ENCODE measurements at regions not wholly inside any gene's neighbourhood (a gene's known extent, or its start where the extent isn't known, plus 50 kb on each side); places are given as distances from the start of the nearest gene placed in this dataset.

DNA sequence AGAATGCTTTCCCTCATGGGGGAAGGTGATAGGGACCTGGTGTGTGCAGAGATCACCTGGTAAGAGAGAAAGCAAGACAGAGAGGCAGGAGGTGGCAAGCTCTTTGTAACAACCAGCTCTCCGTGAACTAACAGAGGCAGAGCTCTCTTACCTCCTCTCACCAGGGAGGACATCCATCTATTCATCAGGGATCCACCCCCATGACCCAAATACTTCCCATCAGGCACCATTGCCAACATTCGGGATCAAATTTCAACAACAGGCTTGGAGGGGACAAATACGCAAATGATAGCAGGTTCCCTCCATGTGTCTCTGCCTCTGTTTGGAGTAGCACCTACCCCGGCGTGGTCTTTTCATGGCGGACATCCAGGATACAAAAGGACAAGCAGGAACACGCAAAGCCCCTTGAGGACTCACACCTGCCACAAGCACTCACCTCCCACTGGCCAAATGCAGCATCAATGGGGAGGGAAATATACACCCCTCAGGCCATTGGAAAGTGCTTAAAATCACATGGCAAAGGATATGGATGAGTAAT lies 431.2 kb upstream of the AUTS2 start:
- H3K9me3 Mint-ChIP-seq: peaks cover 0 to 8% (median 0%) of the 10 kb centered on the region in 5 donors
- Histone ChIP-seq H3K4me3 (ENCODE audit: low read length) (no peak overlapping the region), H3K27me3 (ENCODE audit: insufficient read depth, low read length, poor library complexity, severe bottlenecking) (no peaks in the 10 kb centered on the region), H3K9me3 (ENCODE audit: low read length) (no peaks in the 10 kb centered on the region), H3K36me3 (ENCODE audit: insufficient read depth, low read length) (no peaks in the 10 kb centered on the region), H3K27ac (ENCODE audit: low read depth, low read length) (no peak overlapping the region), H3K4me1 (ENCODE audit: insufficient read depth, low read length) (no peaks in the 10 kb centered on the region)
- no peaks in the 10 kb centered on the region for H3K4me1 Mint-ChIP-seq
- DNase-seq: no peak
- CTCF ChIA-PET: no interaction called here
- H3K36me3 Mint-ChIP-seq: no peaks in the 10 kb centered on the region
- no peaks in the 10 kb centered on the region for H3K27me3 Mint-ChIP-seq
- H3K4me3 Mint-ChIP-seq: no peak overlapping the region
- no peak overlapping the region for H3K27ac Mint-ChIP-seq
- POLR2A ChIA-PET: no interaction called here

- Mint-ChIP-seq H3K27ac (no peak overlapping the region), H3K36me3 (no peaks in the 10 kb centered on the region), H3K4me1 (no peaks in the 10 kb centered on the region), H3K27me3 (no peaks in the 10 kb centered on the region), H3K9me3 (peaks cover 0 to 4% (median 0%) of the 10 kb centered on the region in 5 donors), H3K4me3 (no peak overlapping the region)
- Histone ChIP-seq H3K27me3 (ENCODE audit: insufficient read depth, low read length, poor library complexity, severe bottlenecking) (no peaks in the 10 kb centered on the region), H3K36me3 (ENCODE audit: insufficient read depth, low read length) (no peaks in the 10 kb centered on the region), H3K9me3 (ENCODE audit: low read length) (no peaks in the 10 kb centered on the region), H3K4me3 (ENCODE audit: low read length) (no peak overlapping the region), H3K4me1 (ENCODE audit: insufficient read depth, low read length) (no peaks in the 10 kb centered on the region), H3K27ac (ENCODE audit: low read depth, low read length) (no peak overlapping the region)
- CTCF ChIA-PET: no interaction called here
- POLR2A ChIA-PET: no interaction called here
- DNase-seq: no peak
Observed at GRCh38 chr7:69169386-69169785, 428.9 kb upstream of the AUTS2 start.

- Histone ChIP-seq H3K4me1 (ENCODE audit: insufficient read depth, low read length) (no peaks in the 10 kb centered on the region), H3K36me3 (ENCODE audit: insufficient read depth, low read length) (no peaks in the 10 kb centered on the region), H3K27me3 (ENCODE audit: insufficient read depth, low read length, poor library complexity, severe bottlenecking) (no peaks in the 10 kb centered on the region), H3K4me3 (ENCODE audit: low read length) (no peak overlapping the region), H3K27ac (ENCODE audit: low read depth, low read length) (no peak overlapping the region), H3K9me3 (ENCODE audit: low read length) (no peaks in the 10 kb centered on the region)
- no peak for DNase-seq
- Mint-ChIP-seq H3K27me3 (no peaks in the 10 kb centered on the region), H3K27ac (no peak overlapping the region), H3K9me3 (peaks cover 0 to 4% (median 0%) of the 10 kb centered on the region in 5 donors), H3K4me3 (no peak overlapping the region), H3K4me1 (no peaks in the 10 kb centered on the region), H3K36me3 (no peaks in the 10 kb centered on the region)
- POLR2A ChIA-PET: no interaction called here
- CTCF ChIA-PET: no interaction called here
Observed at GRCh38 chr7:69172357-69173077, 425.8 kb upstream of the AUTS2 start.

DNA sequence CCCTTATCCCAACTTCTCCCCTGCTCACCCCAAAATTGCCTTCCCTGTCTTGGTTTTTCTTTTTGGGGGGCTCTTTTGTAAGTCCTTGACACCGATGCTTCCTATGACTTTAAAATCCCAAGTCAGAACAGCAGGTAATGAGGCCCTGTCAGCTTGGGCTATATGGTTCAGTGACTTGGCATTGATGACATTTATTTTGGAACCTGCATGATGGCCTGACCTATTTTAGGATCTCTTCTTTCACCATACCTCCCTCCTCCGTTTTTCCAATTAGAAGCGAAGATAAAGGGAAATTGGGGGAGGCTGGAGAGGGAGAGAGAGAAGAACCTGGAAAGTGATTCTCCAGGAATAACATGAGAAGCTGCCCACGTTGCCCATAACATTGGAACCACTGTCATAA lies 424.9 kb upstream of the AUTS2 start:
- Histone ChIP-seq H3K27ac (ENCODE audit: low read depth, low read length) (no peak overlapping the region), H3K36me3 (ENCODE audit: insufficient read depth, low read length) (no peaks in the 10 kb centered on the region), H3K4me3 (ENCODE audit: low read length) (no peak overlapping the region), H3K27me3 (ENCODE audit: insufficient read depth, low read length, poor library complexity, severe bottlenecking) (no peaks in the 10 kb centered on the region), H3K4me1 (ENCODE audit: insufficient read depth, low read length) (no peaks in the 10 kb centered on the region), H3K9me3 (ENCODE audit: low read length) (no peaks in the 10 kb centered on the region)
- peaks cover 0 to 4% (median 0%) of the 10 kb centered on the region in 5 donors for H3K9me3 Mint-ChIP-seq
- no peaks in the 10 kb centered on the region for H3K36me3 Mint-ChIP-seq
- CTCF ChIA-PET: no interaction called here
- H3K27ac Mint-ChIP-seq: no peak overlapping the region
- no peak for DNase-seq
- POLR2A ChIA-PET: no interaction called here
- H3K27me3 Mint-ChIP-seq: no peaks in the 10 kb centered on the region
- no peaks in the 10 kb centered on the region for H3K4me1 Mint-ChIP-seq
- H3K4me3 Mint-ChIP-seq: no peak overlapping the region

- Mint-ChIP-seq H3K9me3 (peaks cover 0 to 4% (median 0%) of the 10 kb centered on the region in 5 donors), H3K27me3 (no peaks in the 10 kb centered on the region), H3K36me3 (no peaks in the 10 kb centered on the region), H3K4me3 (no peak overlapping the region), H3K27ac (no peak overlapping the region), H3K4me1 (no peaks in the 10 kb centered on the region)
- ChIA-PET POLR2A (no interaction called here), CTCF (no interaction called here)
- Histone ChIP-seq H3K9me3 (ENCODE audit: low read length) (no peaks in the 10 kb centered on the region), H3K27ac (ENCODE audit: low read depth, low read length) (no peak overlapping the region), H3K27me3 (ENCODE audit: insufficient read depth, low read length, poor library complexity, severe bottlenecking) (no peaks in the 10 kb centered on the region), H3K4me1 (ENCODE audit: insufficient read depth, low read length) (no peaks in the 10 kb centered on the region), H3K36me3 (ENCODE audit: insufficient read depth, low read length) (no peaks in the 10 kb centered on the region), H3K4me3 (ENCODE audit: low read length) (no peak overlapping the region)
- DNase-seq: no peak
Observed at GRCh38 chr7:69173846-69174245, 424.4 kb upstream of the AUTS2 start.

- ChIA-PET CTCF (no interaction called here), POLR2A (no interaction called here)
- no peaks in the 10 kb centered on the region for H3K36me3 ChIP-seq (ENCODE audit: insufficient read depth, low read length)
- H3K27ac ChIP-seq (ENCODE audit: low read depth, low read length): no peak overlapping the region
- Mint-ChIP-seq H3K36me3 (no peaks in the 10 kb centered on the region), H3K4me1 (no peaks in the 10 kb centered on the region), H3K4me3 (no peak overlapping the region), H3K9me3 (peaks cover 0 to 4% (median 0%) of the 10 kb centered on the region in 5 donors), H3K27ac (no peak overlapping the region), H3K27me3 (no peaks in the 10 kb centered on the region)
- no peaks in the 10 kb centered on the region for H3K27me3 ChIP-seq (ENCODE audit: insufficient read depth, low read length, poor library complexity, severe bottlenecking)
- DNase-seq: no peak
- no peaks in the 10 kb centered on the region for H3K4me1 ChIP-seq (ENCODE audit: insufficient read depth, low read length)
- H3K9me3 ChIP-seq (ENCODE audit: low read length): no peaks in the 10 kb centered on the region
- H3K4me3 ChIP-seq (ENCODE audit: low read length): no peak overlapping the region
Observed at GRCh38 chr7:69176841-69177240, 421.4 kb upstream of the AUTS2 start.

DNA sequence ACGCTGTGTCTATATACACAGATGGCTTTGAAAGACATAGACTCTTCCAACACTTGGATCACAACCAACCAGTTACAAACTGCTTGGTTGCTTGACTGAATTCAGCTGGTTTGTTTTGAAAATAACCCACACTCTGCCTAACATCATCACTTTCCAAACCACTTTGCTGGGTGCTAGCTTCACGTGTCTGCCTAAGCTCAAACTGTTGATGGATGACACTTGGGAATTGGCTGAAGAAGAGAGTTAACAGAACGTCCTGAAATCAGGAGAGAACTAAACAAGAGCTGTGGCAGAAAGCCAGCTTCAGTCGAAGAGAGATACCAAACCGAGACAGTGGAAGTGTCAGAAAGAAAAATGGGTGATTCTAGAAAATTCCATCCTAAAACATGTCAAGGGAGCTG lies 420.8 kb upstream of the AUTS2 start:
- ChIA-PET POLR2A (no interaction called here), CTCF (no interaction called here)
- Mint-ChIP-seq H3K4me1 (peaks cover 0 to 1% (median 0%) of the 10 kb centered on the region in 3 donors), H3K9me3 (peaks cover 0 to 4% (median 1%) of the 10 kb centered on the region in 5 donors), H3K27me3 (no peaks in the 10 kb centered on the region), H3K36me3 (no peaks in the 10 kb centered on the region), H3K4me3 (no peak overlapping the region), H3K27ac (no peak overlapping the region)
- DNase-seq: no peak
- Histone ChIP-seq H3K4me3 (ENCODE audit: low read length) (no peak overlapping the region), H3K27ac (ENCODE audit: low read depth, low read length) (no peak overlapping the region), H3K4me1 (ENCODE audit: insufficient read depth, low read length) (no peaks in the 10 kb centered on the region), H3K27me3 (ENCODE audit: insufficient read depth, low read length, poor library complexity, severe bottlenecking) (no peaks in the 10 kb centered on the region), H3K9me3 (ENCODE audit: low read length) (no peaks in the 10 kb centered on the region), H3K36me3 (ENCODE audit: insufficient read depth, low read length) (no peaks in the 10 kb centered on the region)

DNA sequence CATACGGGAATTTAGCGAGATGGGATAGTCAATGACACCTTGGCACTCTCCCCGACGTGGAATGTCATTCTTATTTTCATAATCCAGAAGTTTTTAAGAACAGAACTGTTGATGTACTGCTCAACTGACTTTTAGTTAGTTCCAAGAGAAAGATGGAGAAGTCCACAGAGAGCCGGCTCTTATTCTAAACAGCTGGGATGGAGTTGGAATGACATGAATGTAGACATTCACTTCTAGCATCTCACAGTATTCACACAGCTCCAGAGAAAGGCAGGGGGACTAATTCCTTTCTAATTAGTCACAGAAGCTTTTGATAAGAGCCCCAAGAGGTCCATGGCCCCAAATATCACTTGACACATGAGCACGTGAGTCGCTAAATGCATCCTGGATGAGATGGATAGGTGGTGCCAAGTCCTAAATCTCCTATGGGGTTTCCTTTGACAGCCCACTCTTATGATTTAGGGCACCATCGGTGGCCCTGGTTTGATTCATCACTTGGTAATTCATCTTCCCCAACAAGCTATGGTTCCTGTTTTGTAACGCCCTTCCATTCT lies 420.3 kb upstream of the AUTS2 start:
- H3K9me3 ChIP-seq (ENCODE audit: low read length): no peaks in the 10 kb centered on the region
- H3K36me3 ChIP-seq (ENCODE audit: insufficient read depth, low read length): no peaks in the 10 kb centered on the region
- H3K27ac ChIP-seq (ENCODE audit: low read depth, low read length): no peak overlapping the region
- Mint-ChIP-seq H3K36me3 (no peaks in the 10 kb centered on the region), H3K27me3 (no peaks in the 10 kb centered on the region), H3K27ac (no peak overlapping the region), H3K9me3 (peaks cover 0 to 5% (median 4%) of the 10 kb centered on the region in 5 donors), H3K4me1 (peaks cover 0 to 6% (median 0%) of the 10 kb centered on the region in 3 donors), H3K4me3 (no peak overlapping the region)
- ChIA-PET POLR2A (no interaction called here), CTCF (no interaction called here)
- DNase-seq: no peak
- no peak overlapping the region for H3K4me3 ChIP-seq (ENCODE audit: low read length)
- H3K4me1 ChIP-seq (ENCODE audit: insufficient read depth, low read length): no peaks in the 10 kb centered on the region
- no peaks in the 10 kb centered on the region for H3K27me3 ChIP-seq (ENCODE audit: insufficient read depth, low read length, poor library complexity, severe bottlenecking)
